HepG2 (cell line): ENCODE measurements at regions not wholly inside any gene's neighbourhood (a gene's known extent, or its start where the extent isn't known, plus 50 kb on each side); places are given as distances from the start of the nearest gene placed in this dataset.

ENCODE experiments used
- ATAC-seq: fragments of 200-7000 bp; cut with Tn5 transposase; 3 replicates; pipeline ENCODE4 v1.9.1; 2020; ENCODE audit warnings: mild to moderate bottlenecking, moderate library complexity
- BruUV-seq: library from RNA; stranded (reverse); fragments of 400-500 nt; replicated peaks from 2 replicates; lab custom pipeline; 2021; lab: Mats Ljungman, UMichigan
- CTCF ChIA-PET: fragments of 300-600 bp; formaldehyde crosslinking; extraction: SDS; loops from one replicate; lab custom pipeline; 2021; ENCODE audit warnings: low total read pairs, inconsistent platforms, low intra/inter-chr PET ratio; lab: Yijun Ruan, JAX
- POLR2A ChIA-PET: fragments of 350-600 bp; sonication (Branson Sonifier 250); formaldehyde crosslinking; loops from one replicate; lab custom pipeline; 2020; ENCODE audit warnings: antibody characterized with exemption, inconsistent platforms; lab: Yijun Ruan, JAX
- DNase-seq: peaks from one replicate; pipeline ENCODE4 v3.0.0-alpha.2; 2015; ENCODE audit warnings: low spot score
- FAIRE-seq: peaks from 3 replicates; lab custom pipeline; 2011; peaks lifted over from hg19 to GRCh38; lab: Jason Lieb, UNC
- H2AFZ ChIP-seq: one replicate; pipeline ENCODE4 v1.6.1; 2011; ENCODE audit warnings: low read length, inconsistent platforms
- H3K27ac ChIP-seq: fragments of 300-600 bp; 3 replicates; pipeline ENCODE4 v1.8.0; 2011; ENCODE audit warnings: mixed run types, mild to moderate bottlenecking, mixed read lengths, low read length, inconsistent platforms; ENCODE audit not compliant: insufficient read depth; ENCODE audit errors: extremely low read length
- H3K27me3 ChIP-seq, 2 experiments: fragments of 200-600 bp in 1 of 2; 2 replicates in 1 of 2; 3 replicates in 1 of 2; pipeline versions ENCODE4 v1.6.0 to v1.8.0; 2011; ENCODE audit warnings: low read length in 2 of 2, mild to moderate bottlenecking in 2 of 2, moderate library complexity in 2 of 2, inconsistent platforms in 1 of 2; ENCODE audit not compliant: insufficient read depth in 2 of 2, control insufficient read depth in 1 of 2
- H3K36me3 ChIP-seq, 2 experiments: fragments of 200-600 bp in 1 of 2; replicated peaks in 1 of 2; 2 replicates in 1 of 2; 3 replicates in 1 of 2; pipeline versions ENCODE4 v1.5.1 to v1.8.0; 2011; ENCODE audit warnings: low read length in 2 of 2, inconsistent platforms in 1 of 2; ENCODE audit not compliant: insufficient read depth in 2 of 2, control insufficient read depth in 1 of 2
- H3K4me1 ChIP-seq: 2 replicates; pipeline ENCODE4 v1.5.1; 2012; ENCODE audit warnings: low read length, inconsistent platforms; ENCODE audit not compliant: insufficient read depth
- H3K4me2 ChIP-seq: 2 replicates; pipeline ENCODE4 v1.6.0; 2011; ENCODE audit warnings: low read depth, low read length, inconsistent platforms
- H3K4me3 ChIP-seq, 3 experiments: fragments of 200-600 bp in 1 of 3; sonication (generic), shearing (Covaris generic) in 1 of 3; replicated peaks in 1 of 3; 2 replicates each; pipeline ENCODE4 v1.5.1; 2011 to 2016; ENCODE audit warnings: low read length in 3 of 3, inconsistent platforms in 2 of 3, low read depth in 2 of 3, mild to moderate bottlenecking in 2 of 3, control low read depth in 1 of 3, mixed read lengths in 1 of 3; ENCODE audit not compliant: insufficient read depth in 1 of 3
- H3K79me2 ChIP-seq: one replicate; pipeline ENCODE4 v1.6.1; 2011; ENCODE audit warnings: low read length, inconsistent platforms; ENCODE audit not compliant: insufficient read depth
- H3K9ac ChIP-seq: 2 replicates; pipeline ENCODE4 v1.6.0; 2011; ENCODE audit warnings: mild to moderate bottlenecking, low read depth, low read length, inconsistent platforms; ENCODE audit not compliant: insufficient read depth
- H3K9me3 ChIP-seq: 2 replicates; pipeline ENCODE4 v1.5.1; 2012; ENCODE audit warnings: mild to moderate bottlenecking, low read length
- H4K20me1 ChIP-seq: 2 replicates; pipeline ENCODE4 v1.6.0; 2011; ENCODE audit warnings: inconsistent platforms, mild to moderate bottlenecking, low read length, moderate library complexity; ENCODE audit not compliant: insufficient read depth
- CEBPB ChIP-seq: IDR thresholded peaks from 2 replicates; pipeline ENCODE4 v1.6.1; 2011; ENCODE audit warnings: low read depth, low read length, improper control_type of control experiment, borderline replicate concordance
- ELF1 ChIP-seq: sonication (generic); formaldehyde crosslinking; IDR thresholded peaks from 2 replicates; pipeline ENCODE4 v1.4.0; 2020; ENCODE audit warnings: missing genetic modification reagents
- MAFK ChIP-seq, 2 experiments: IDR thresholded peaks in 1 of 2; conservative IDR thresholded peaks in 1 of 2; 2 replicates each; pipeline ENCODE4 v1.6.1; 2011; ENCODE audit warnings: improper control_type of control experiment in 2 of 2, low read length in 2 of 2
- NFE2L1 ChIP-seq: sonication (generic); formaldehyde crosslinking; IDR thresholded peaks from 2 replicates; pipeline ENCODE4 v1.4.0; 2020; ENCODE audit warnings: missing genetic modification reagents, mild to moderate bottlenecking, borderline replicate concordance
- RXRB ChIP-seq: IDR thresholded peaks from 2 replicates; pipeline ENCODE4 v1.6.1; 2016; ENCODE audit warnings: borderline replicate concordance, missing genetic modification reagents, missing compliant biosample characterization
- SMAD3 ChIP-seq: sonication (generic); formaldehyde crosslinking; IDR thresholded peaks from 2 replicates; pipeline ENCODE4 v1.4.0; 2020; ENCODE audit warnings: missing genetic modification reagents
- ZBTB3 ChIP-seq: sonication (generic); formaldehyde crosslinking; IDR thresholded peaks from 2 replicates; pipeline ENCODE4 v1.4.0; 2020; ENCODE audit warnings: low read depth, mild to moderate bottlenecking, moderate library complexity, missing genetic modification reagents, borderline replicate concordance
- ZNF326 ChIP-seq: sonication (generic); formaldehyde crosslinking; IDR thresholded peaks from 2 replicates; pipeline ENCODE4 v1.4.0; 2020; ENCODE audit warnings: missing genetic modification reagents, borderline replicate concordance
- ZNF44 ChIP-seq: sonication (generic); formaldehyde crosslinking; IDR thresholded peaks from 2 replicates; pipeline ENCODE4 v1.5.1; 2020; ENCODE audit warnings: mild to moderate bottlenecking, missing genetic modification reagents
- ZSCAN31 ChIP-seq: sonication (generic); formaldehyde crosslinking; IDR thresholded peaks from 2 replicates; pipeline ENCODE4 v1.5.0; 2020; ENCODE audit warnings: low read depth, mild to moderate bottlenecking, missing genetic modification reagents
- WGBS: methylation state at CpG from one replicate; pipeline ENCODE4 v1.1.6; 2017; ENCODE audit warnings: low lambda C conversion rate; 5-methylcytosine and 5-hydroxymethylcytosine counted together
- in situ Hi-C: cut with HindIII; loops from 2 replicates; pipeline ENCODE4 v1.10.0; 2017; ENCODE audit warnings: low pct_unique_long_range_greater_than_20kb; ENCODE audit not compliant: extremely low pct_ligation_motif_present
- intact Hi-C: fragments of 100-400 bp; cut with micrococcal nuclease; formaldehyde crosslinking; loops from one replicate; pipeline ENCODE4 v1.10.0; 2022; ENCODE audit not compliant: unreplicated experiment
- TF ChIP-seq, protein P1 (sequence below): sonication (generic); formaldehyde crosslinking; IDR thresholded peaks from 2 replicates; pipeline ENCODE4 v1.4.0; 2020; ENCODE audit warnings: missing genetic modification reagents, mild to moderate bottlenecking, borderline replicate concordance
- TF ChIP-seq, protein P2 (sequence below): sonication (generic); formaldehyde crosslinking; IDR thresholded peaks from 2 replicates; pipeline ENCODE4 v1.5.1; 2020; ENCODE audit warnings: mild to moderate bottlenecking, missing genetic modification reagents
- TF ChIP-seq, protein P3 (sequence below): IDR thresholded peaks from 2 replicates; pipeline ENCODE4 v1.6.1; 2016; ENCODE audit warnings: missing biosample characterization, missing genetic modification reagents, low read depth
- TF ChIP-seq, protein P4 (sequence below): sonication (generic); formaldehyde crosslinking; IDR thresholded peaks from 2 replicates; pipeline ENCODE4 v1.5.0; 2020; ENCODE audit warnings: mild to moderate bottlenecking, missing genetic modification reagents

DNA sequence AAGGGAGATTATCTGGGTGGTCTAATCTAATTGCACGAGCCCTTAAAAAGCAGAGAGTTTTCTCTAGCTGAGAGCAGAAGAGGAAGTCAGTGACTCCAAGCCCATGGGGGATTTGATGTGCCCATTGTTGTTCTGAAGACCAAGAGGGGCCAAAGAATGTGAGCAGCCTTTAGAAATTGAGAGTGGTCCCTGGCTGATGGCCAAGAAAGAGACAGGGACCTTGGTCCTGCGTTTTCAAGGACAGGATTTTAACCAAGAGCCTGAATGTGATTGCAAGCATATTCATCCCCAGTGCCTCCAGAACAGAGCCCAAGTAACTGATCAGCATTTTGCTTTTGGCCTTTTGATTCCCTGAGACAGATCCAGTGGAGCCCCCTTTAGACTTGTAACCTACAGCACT, 1353.9 kb downstream of the AACS start (continued):
- TF ChIP-seq, protein P1, sequence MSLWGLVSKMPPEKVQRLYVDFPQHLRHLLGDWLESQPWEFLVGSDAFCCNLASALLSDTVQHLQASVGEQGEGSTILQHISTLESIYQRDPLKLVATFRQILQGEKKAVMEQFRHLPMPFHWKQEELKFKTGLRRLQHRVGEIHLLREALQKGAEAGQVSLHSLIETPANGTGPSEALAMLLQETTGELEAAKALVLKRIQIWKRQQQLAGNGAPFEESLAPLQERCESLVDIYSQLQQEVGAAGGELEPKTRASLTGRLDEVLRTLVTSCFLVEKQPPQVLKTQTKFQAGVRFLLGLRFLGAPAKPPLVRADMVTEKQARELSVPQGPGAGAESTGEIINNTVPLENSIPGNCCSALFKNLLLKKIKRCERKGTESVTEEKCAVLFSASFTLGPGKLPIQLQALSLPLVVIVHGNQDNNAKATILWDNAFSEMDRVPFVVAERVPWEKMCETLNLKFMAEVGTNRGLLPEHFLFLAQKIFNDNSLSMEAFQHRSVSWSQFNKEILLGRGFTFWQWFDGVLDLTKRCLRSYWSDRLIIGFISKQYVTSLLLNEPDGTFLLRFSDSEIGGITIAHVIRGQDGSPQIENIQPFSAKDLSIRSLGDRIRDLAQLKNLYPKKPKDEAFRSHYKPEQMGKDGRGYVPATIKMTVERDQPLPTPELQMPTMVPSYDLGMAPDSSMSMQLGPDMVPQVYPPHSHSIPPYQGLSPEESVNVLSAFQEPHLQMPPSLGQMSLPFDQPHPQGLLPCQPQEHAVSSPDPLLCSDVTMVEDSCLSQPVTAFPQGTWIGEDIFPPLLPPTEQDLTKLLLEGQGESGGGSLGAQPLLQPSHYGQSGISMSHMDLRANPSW (CRISPR knock-in tag), result no peak
- no peak for TF ChIP-seq ZSCAN31 (CRISPR knock-in tag)
- TF ChIP-seq RXRB, result no peak
- TF ChIP-seq NFE2L1 (CRISPR knock-in tag), result no peak
- no peak for TF ChIP-seq ZNF326 (CRISPR knock-in tag)
- TF ChIP-seq, all 625 proteins: peak for 0

DNA sequence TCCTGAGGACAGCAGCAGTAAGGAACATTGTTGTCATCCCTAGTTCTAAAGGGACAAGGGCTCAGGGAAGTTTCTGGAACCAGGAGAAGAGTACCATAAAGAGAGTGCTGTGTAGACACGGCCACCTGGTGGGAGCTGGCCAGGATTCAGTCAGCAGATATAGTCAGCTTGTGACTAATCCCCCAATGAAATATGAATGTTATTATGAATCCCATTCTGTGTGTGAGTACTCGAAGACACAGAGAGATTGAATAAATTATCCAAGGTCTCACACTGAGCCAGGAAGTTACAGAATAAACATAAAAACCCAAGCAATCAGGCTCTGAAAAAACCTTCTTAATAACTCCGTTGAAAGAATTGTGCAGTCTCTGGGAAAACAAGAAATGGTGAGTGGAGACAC, 1359.5 kb downstream of the AACS start:
- ATAC-seq, result no peak
- WGBS, result 0% methylated on average over 3 of the region's 3 CpGs
- Histone ChIP-seq H3K4me1 (no peaks in the 10 kb centered on the region), H3K9ac (no peak overlapping the region), H3K9me3 (peaks cover 93% of the 10 kb centered on the region), H4K20me1 (no peaks in the 10 kb centered on the region), H3K27ac (no peak overlapping the region), H2AFZ (no peak overlapping the region), H3K79me2 (no peaks in the 10 kb centered on the region), H3K36me3 (no peaks in the 10 kb centered on the region), H3K27me3 (no peaks in the 10 kb centered on the region), H3K4me3 (no peak overlapping the region), H3K4me2 (no peak overlapping the region)
- no TSS peak for BruUV-seq
- in situ Hi-C loops (no loop called here), intact Hi-C loops (no loop called here)
- DNase-seq, result no peak
- ChIA-PET CTCF (no interaction called here), POLR2A (no interaction called here)
- no peak for FAIRE-seq
- TF ChIP-seq SMAD3 (CRISPR knock-in tag) (no peak), ELF1 (CRISPR knock-in tag) (no peak), ZBTB3 (CRISPR knock-in tag) (no peak), MAFK (conservative IDR thresholded peaks at IDR 0.05 in 1 of 2, IDR thresholded peaks at IDR 0.05 in 1 of 2; ENCODE audit: low read length in 2 of 2) (no peak), ZNF44 (CRISPR knock-in tag) (no peak), CEBPB (no peak)
- TF ChIP-seq, protein P2, sequence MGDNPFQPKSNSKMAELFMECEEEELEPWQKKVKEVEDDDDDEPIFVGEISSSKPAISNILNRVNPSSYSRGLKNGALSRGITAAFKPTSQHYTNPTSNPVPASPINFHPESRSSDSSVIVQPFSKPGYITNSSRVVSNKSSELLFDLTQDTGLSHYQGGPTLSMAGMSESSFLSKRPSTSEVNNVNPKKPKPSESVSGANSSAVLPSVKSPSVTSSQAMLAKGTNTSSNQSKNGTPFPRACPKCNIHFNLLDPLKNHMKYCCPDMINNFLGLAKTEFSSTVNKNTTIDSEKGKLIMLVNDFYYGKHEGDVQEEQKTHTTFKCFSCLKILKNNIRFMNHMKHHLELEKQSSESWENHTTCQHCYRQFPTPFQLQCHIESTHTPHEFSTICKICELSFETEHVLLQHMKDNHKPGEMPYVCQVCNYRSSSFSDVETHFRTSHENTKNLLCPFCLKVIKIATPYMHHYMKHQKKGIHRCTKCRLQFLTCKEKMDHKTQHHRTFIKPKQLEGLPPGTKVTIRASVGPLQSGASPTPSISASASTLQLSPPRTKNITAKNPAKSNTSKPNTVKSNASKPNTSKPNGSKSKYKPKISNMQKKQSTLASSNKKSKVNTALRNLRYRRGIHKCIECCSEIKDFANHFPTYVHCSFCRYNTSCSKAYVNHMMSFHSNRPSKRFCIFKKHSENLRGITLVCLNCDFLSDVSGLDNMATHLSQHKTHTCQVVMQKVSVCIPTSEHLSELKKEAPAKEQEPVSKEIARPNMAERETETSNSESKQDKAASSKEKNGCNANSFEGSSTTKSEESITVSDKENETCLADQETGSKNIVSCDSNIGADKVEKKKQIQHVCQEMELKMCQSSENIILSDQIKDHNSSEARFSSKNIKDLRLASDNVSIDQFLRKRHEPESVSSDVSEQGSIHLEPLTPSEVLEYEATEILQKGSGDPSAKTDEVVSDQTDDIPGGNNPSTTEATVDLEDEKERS (CRISPR knock-in tag), result no peak
- TF ChIP-seq, protein P3, sequence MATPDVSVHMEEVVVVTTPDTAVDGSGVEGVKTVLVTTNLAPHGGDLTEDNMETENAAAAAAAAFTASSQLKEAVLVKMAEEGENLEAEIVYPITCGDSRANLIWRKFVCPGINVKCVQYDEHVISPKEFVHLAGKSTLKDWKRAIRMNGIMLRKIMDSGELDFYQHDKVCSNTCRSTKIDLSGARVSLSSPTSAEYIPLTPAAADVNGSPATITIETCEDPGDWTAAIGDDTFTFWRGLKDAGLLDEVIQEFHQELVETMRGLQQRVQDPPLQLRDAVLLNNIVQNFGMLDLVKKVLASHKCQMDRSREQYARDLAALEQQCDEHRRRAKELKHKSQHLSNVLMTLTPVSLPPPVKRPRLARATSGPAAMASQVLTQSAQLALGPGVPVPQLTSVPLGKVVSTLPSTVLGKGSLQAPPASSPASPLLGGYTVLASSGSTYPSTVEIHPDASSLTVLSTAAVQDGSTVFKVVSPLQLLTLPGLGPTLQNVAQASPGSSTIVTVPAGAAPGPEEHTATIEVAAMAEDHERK, result no peak
- TF ChIP-seq, protein P4, sequence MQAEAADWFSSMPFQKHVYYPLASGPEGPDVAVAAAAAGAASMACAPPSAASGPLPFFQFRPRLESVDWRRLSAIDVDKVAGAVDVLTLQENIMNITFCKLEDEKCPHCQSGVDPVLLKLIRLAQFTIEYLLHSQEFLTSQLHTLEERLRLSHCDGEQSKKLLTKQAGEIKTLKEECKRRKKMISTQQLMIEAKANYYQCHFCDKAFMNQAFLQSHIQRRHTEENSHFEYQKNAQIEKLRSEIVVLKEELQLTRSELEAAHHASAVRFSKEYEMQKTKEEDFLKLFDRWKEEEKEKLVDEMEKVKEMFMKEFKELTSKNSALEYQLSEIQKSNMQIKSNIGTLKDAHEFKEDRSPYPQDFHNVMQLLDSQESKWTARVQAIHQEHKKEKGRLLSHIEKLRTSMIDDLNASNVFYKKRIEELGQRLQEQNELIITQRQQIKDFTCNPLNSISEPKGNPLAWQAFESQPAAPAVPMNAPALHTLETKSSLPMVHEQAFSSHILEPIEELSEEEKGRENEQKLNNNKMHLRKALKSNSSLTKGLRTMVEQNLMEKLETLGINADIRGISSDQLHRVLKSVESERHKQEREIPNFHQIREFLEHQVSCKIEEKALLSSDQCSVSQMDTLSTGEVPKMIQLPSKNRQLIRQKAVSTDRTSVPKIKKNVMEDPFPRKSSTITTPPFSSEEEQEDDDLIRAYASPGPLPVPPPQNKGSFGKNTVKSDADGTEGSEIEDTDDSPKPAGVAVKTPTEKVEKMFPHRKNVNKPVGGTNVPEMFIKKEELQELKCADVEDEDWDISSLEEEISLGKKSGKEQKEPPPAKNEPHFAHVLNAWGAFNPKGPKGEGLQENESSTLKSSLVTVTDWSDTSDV (CRISPR knock-in tag), result no peak
